OCI-LY1 (cell line): ENCODE measurements at regions not wholly inside any gene's neighbourhood (a gene's known extent, or its start where the extent isn't known, plus 50 kb on each side); places are given as distances from the start of the nearest gene placed in this dataset.

Experiments
- CTCF ChIP-seq: fragments of 200-600 bp; sonication (generic), shearing (Covaris generic); IDR thresholded peaks from 2 replicates; pipeline ENCODE4 v1.5.1; 2017; ENCODE audit warnings: mild to moderate bottlenecking, antibody characterized with exemption, low read length, moderate library complexity, mixed read lengths
- EZH2 ChIP-seq: fragments of 200-600 bp; sonication (generic), shearing (Covaris generic); IDR thresholded peaks from 2 replicates; pipeline ENCODE4 v1.8.0; 2017; ENCODE audit warnings: borderline replicate concordance, mixed run types, mild to moderate bottlenecking, antibody characterized with exemption, low read length, moderate library complexity, mixed read lengths

DNA sequence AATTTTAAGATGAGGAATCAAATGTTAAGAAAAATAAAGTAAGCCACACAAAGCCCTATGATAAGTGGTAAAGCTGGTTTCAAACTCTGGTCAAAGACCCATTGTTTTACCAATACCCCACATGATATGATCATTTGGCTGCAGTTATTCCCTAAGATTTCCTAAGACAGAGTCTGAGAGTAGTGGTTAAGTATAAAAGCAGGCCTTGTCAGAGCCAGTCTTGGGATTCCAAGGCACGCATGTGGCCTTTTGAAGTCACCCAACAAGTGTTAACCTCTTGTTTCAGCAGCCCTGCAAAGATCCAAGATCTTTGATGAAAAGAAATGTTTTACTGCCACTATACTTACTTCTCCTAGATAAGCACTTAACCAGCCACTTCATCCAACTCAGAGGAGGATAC is 159.2 kb downstream of the SIPA1L2 start:
- TF ChIP-seq CTCF: no peak
- no peak for TF ChIP-seq EZH2
